ENCODE measurements at regions not wholly inside any gene's neighbourhood (a gene's known extent, or its start where the extent isn't known, plus 50 kb on each side); places are given as distances from the start of the nearest gene placed in this dataset.

GRCh38 chr2:41521211-41521610, 526.6 kb upstream of the PKDCC start:
- no peak for DNase-seq (ENCODE audit: extremely low read depth in 1 of 2, low read depth in 1 of 2)

- no peak for DNase-seq (ENCODE audit: extremely low read depth in 1 of 2, low read depth in 1 of 2)
Observed at GRCh38 chr2:41527525-41528323, 520.1 kb upstream of the PKDCC start.

GRCh38 chr2:41535575-41535974, 512.2 kb upstream of the PKDCC start:
- DNase-seq (ENCODE audit: extremely low read depth in 1 of 2, low read depth in 1 of 2) = no peak

GRCh38 chr2:41540272-41540998, 507.4 kb upstream of the PKDCC start:
- no peak for DNase-seq (ENCODE audit: extremely low read depth in 1 of 2, low read depth in 1 of 2)

GRCh38 chr2:41543726-41544125, 504.1 kb upstream of the PKDCC start:
- DNase-seq (ENCODE audit: extremely low read depth in 1 of 2, low read depth in 1 of 2) = no peak

- no peak for DNase-seq (ENCODE audit: extremely low read depth in 1 of 2, low read depth in 1 of 2)
Observed at GRCh38 chr2:41544709-41545108, 503.1 kb upstream of the PKDCC start.

GRCh38 chr2:41546031-41546430, 501.8 kb upstream of the PKDCC start:
- no peak for DNase-seq (ENCODE audit: extremely low read depth in 1 of 2, low read depth in 1 of 2)

- DNase-seq (ENCODE audit: extremely low read depth in 1 of 2, low read depth in 1 of 2) = no peak
Observed at GRCh38 chr2:41568648-41569047, 479.2 kb upstream of the PKDCC start.

- DNase-seq (ENCODE audit: extremely low read depth in 1 of 2, low read depth in 1 of 2) = no peak
Observed at GRCh38 chr2:41572154-41572553, 475.7 kb upstream of the PKDCC start.

GRCh38 chr2:41576423-41576822, 471.4 kb upstream of the PKDCC start:
- no peak for DNase-seq (ENCODE audit: extremely low read depth in 1 of 2, low read depth in 1 of 2)

GRCh38 chr2:41579806-41580205, 468.0 kb upstream of the PKDCC start:
- no peak for DNase-seq (ENCODE audit: extremely low read depth in 1 of 2, low read depth in 1 of 2)

- no peak for DNase-seq (ENCODE audit: extremely low read depth in 1 of 2, low read depth in 1 of 2)
Observed at GRCh38 chr2:41580806-41581205, 467.0 kb upstream of the PKDCC start.

GRCh38 chr2:41595240-41595639, 452.6 kb upstream of the PKDCC start:
- no peak for DNase-seq (ENCODE audit: extremely low read depth in 1 of 2, low read depth in 1 of 2)

- no peak for DNase-seq (ENCODE audit: extremely low read depth in 1 of 2, low read depth in 1 of 2)
Observed at GRCh38 chr2:41597680-41598079, 450.1 kb upstream of the PKDCC start.

- DNase-seq (ENCODE audit: extremely low read depth in 1 of 2, low read depth in 1 of 2) = no peak
Observed at GRCh38 chr2:41598161-41598894, 449.5 kb upstream of the PKDCC start.

- no peak for DNase-seq (ENCODE audit: extremely low read depth in 1 of 2, low read depth in 1 of 2)
Observed at GRCh38 chr2:41600460-41600859, 447.4 kb upstream of the PKDCC start.

- no peak for DNase-seq (ENCODE audit: extremely low read depth in 1 of 2, low read depth in 1 of 2)
Observed at GRCh38 chr2:41602341-41602740, 445.5 kb upstream of the PKDCC start.

- no peak for DNase-seq (ENCODE audit: extremely low read depth in 1 of 2, low read depth in 1 of 2)
Observed at GRCh38 chr2:41605311-41605710, 442.5 kb upstream of the PKDCC start.

GRCh38 chr2:41605914-41606313, 441.9 kb upstream of the PKDCC start:
- no peak for DNase-seq (ENCODE audit: extremely low read depth in 1 of 2, low read depth in 1 of 2)

- DNase-seq (ENCODE audit: extremely low read depth in 1 of 2, low read depth in 1 of 2) = no peak
Observed at GRCh38 chr2:41610501-41611190, 437.2 kb upstream of the PKDCC start.

- DNase-seq (ENCODE audit: extremely low read depth in 1 of 2, low read depth in 1 of 2) = no peak
Observed at GRCh38 chr2:41618754-41619153, 429.1 kb upstream of the PKDCC start.
